Hematopoietic multipotent progenitor cell (in vitro differentiated cells): ENCODE measurements at regions not wholly inside any gene's neighbourhood (a gene's known extent, or its start where the extent isn't known, plus 50 kb on each side); places are given as distances from the start of the nearest gene placed in this dataset.
"Not testable (repeated sequence)": the region's sequence is repeated elsewhere in the genome, so short reads cannot be mapped to it uniquely, and the experiment has no call there.

Experiments used
- DNase-seq, 3 donors: peaks; one replicate each; pipeline ENCODE4 v3.0.0-alpha.2; 2011 to 2015; ENCODE audit warnings: low read depth in 2 of 3, low spot score in 2 of 3

DNA sequence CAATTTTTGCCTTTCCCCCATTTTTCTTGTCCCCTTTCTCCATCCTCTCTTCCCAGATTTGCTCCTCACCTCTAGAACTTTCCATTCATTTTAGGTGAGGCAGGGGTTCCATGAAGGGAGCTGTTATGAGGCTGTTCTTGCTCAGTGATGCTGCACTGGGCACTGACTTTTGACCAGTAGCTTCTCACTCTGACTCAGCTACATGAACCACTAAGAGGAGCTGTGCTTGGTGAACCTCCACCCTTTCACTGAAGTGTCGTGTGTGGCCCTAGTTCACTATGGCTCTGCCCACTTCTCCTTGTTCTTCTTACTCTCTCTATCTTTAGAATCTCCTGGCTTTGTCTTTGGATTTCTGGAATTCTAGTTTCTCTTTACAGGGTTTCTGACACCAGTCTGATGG is 73.4 kb upstream of the ADRA1D start:
- DNase-seq = no peak

DNA sequence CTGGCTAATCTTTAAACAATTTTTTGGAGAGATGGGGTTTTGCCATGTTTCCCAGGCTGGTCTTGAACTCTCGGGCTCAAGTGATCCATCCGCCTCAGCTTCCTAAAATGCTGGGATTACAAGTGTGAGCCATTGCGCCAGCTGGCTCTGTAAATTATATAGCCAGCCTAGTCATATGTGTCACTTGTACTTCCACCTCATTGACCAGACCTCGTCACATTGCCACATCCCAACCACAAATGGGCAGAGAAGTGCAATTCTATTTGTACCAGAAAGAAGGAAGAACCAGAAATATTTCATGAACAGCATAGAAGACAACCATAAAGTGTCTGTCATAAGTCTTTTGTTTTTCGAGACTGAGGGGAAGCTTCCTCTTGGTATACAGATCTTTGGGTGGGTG is 71.2 kb upstream of the ADRA1D start:
- DNase-seq = peak in 2 of 3 donors; percentile 40 to 77

DNA sequence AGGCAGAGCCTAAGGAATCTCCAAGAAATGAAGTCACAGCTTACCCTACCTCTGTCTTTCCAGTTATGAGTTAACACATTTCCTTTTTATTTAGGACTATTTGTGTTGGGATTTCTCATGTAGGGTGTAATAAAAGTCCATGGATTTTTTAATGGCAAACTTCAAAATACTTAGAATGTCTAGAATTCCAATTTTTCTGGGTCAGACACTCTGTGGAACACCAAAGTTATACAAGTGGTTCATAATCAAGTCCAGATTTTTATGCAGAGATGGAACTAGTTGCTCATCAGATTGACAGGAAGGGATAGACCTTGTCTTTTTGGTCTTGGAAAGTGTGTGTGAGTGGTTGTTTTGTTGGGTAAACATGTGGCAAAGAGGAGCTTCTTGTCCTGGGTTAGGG is 69.8 kb upstream of the ADRA1D start:
- DNase-seq = no peak

GRCh38 chr20:4310616-4311015 is 61.5 kb upstream of the ADRA1D start:
- DNase-seq = not testable (repeated sequence)

GRCh38 chr20:4306206-4306605 is 57.1 kb upstream of the ADRA1D start:
- DNase-seq = no peak

- no peak for DNase-seq
Observed at GRCh38 chr20:4305091-4305490, 56.0 kb upstream of the ADRA1D start.

GRCh38 chr20:4304601-4305000 is 55.5 kb upstream of the ADRA1D start:
- no peak for DNase-seq

GRCh38 chr20:4303136-4303535 is 54.0 kb upstream of the ADRA1D start:
- DNase-seq = no peak

DNA sequence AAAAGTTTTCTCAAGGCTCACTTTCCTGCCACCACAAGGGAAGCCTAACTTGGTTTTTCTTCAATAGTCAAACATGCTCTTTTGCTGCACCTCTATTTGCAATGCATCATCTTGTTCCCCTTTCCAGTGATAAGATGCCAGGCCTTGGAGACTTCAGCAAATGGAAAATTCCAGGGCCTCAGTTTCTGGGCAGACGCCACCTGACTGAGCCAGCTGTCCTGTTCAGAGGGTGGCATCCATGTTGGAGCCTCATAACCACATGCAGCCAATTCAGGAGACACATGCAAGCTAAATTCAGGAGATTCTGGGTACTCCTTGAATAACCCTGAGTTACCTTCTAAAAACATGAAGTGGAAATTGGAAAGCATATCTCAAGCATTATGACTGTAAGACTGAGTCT is 51.8 kb upstream of the ADRA1D start:
- DNase-seq = no peak

- DNase-seq = no peak
Observed at GRCh38 chr20:4300401-4300800, 51.3 kb upstream of the ADRA1D start.

- no peak for DNase-seq
Observed at GRCh38 chr20:4299773-4300172, 50.7 kb upstream of the ADRA1D start.

GRCh38 chr20:4299216-4299615 is 50.1 kb upstream of the ADRA1D start:
- no peak for DNase-seq
